K562 (cell line): ENCODE measurements at regions not wholly inside any gene's neighbourhood (a gene's known extent, or its start where the extent isn't known, plus 50 kb on each side); places are given as distances from the start of the nearest gene placed in this dataset.

Experiments
- ATAC-seq: fragments of 200-7000 bp; cut with Tn5 transposase; 3 replicates; pipeline ENCODE4 v1.9.1; 2020; ENCODE audit warnings: moderate library complexity
- BruUV-seq: library from RNA; stranded (reverse); fragments of 400-500 nt; replicated peaks from 2 replicates; lab custom pipeline; 2021; lab: Mats Ljungman, UMichigan
- CTCF ChIA-PET: fragments of 300-600 bp; formaldehyde crosslinking; extraction: SDS; loops from one replicate; lab custom pipeline; 2021; ENCODE audit warnings: low intra/inter-chr PET ratio; lab: Yijun Ruan, JAX
- POLR2A ChIA-PET: fragments of 300-600, 350-650 bp; sonication (Branson Sonifier 250); formaldehyde crosslinking; extraction: SDS; loops from one replicate; lab custom pipeline; 2021; ENCODE audit warnings: antibody characterized with exemption, inconsistent platforms; lab: Yijun Ruan, JAX
- DNase-seq, 4 experiments: peaks; one replicate each; pipeline versions ENCODE4 v3.0.0 to v3.0.0-alpha.2; 2011 to 2018; ENCODE audit warnings: low spot score in 3 of 4, mixed read lengths in 3 of 4; ENCODE audit errors: extremely low read depth in 1 of 4
- FAIRE-seq: peaks from 2 replicates; lab custom pipeline; 2011; peaks lifted over from hg19 to GRCh38; lab: Jason Lieb, UNC
- H2AFZ ChIP-seq: 2 replicates; pipeline ENCODE4 v1.6.0; 2011; ENCODE audit warnings: low read depth, low read length, control low read depth, inconsistent platforms
- H3K27ac ChIP-seq: fragments of 200-600 bp; 3 replicates; pipeline ENCODE4 v1.8.0; 2011; ENCODE audit warnings: low read depth, mild to moderate bottlenecking, control low read depth, inconsistent platforms, low read length, moderate library complexity, mixed read lengths; ENCODE audit errors: extremely low read depth
- H3K27me3 ChIP-seq, 2 experiments: fragments of 300-600 bp in 1 of 2; 2 replicates in 1 of 2; 3 replicates in 1 of 2; pipeline versions ENCODE4 v1.6.0 to v1.8.0; 2011; ENCODE audit warnings: inconsistent platforms in 2 of 2, low read length in 2 of 2, mild to moderate bottlenecking in 1 of 2, mixed read lengths in 1 of 2, moderate library complexity in 1 of 2; ENCODE audit not compliant: control insufficient read depth in 2 of 2, insufficient read depth in 2 of 2
- H3K36me3 ChIP-seq: fragments of 300-600 bp; 3 replicates; pipeline ENCODE4 v1.8.0; 2011; ENCODE audit warnings: mild to moderate bottlenecking, low read length, inconsistent platforms; ENCODE audit not compliant: control insufficient read depth, insufficient read depth
- H3K4me1 ChIP-seq, 2 experiments: fragments of 200-600 bp in 1 of 2; replicated peaks in 1 of 2; 2 replicates in 1 of 2; 3 replicates in 1 of 2; pipeline versions ENCODE4 v1.5.1 to v1.8.0; 2011; ENCODE audit warnings: inconsistent platforms in 2 of 2, low read length in 2 of 2, mild to moderate bottlenecking in 1 of 2, mixed read lengths in 1 of 2, moderate library complexity in 1 of 2; ENCODE audit not compliant: control insufficient read depth in 2 of 2, insufficient read depth in 2 of 2
- H3K4me2 ChIP-seq: 2 replicates; pipeline ENCODE4 v1.6.1; 2011; ENCODE audit warnings: low read length, control low read depth, inconsistent platforms, mixed read lengths; ENCODE audit not compliant: insufficient read depth
- H3K4me3 ChIP-seq: fragments of 200-600 bp; sonication (generic), shearing (Covaris generic); 2 replicates; pipeline ENCODE4 v1.5.1; 2016; ENCODE audit warnings: control low read depth, inconsistent platforms
- H3K79me2 ChIP-seq: fragments of 200-600 bp; 3 replicates; pipeline ENCODE4 v1.8.0; 2011; ENCODE audit warnings: low read length, inconsistent platforms; ENCODE audit not compliant: control insufficient read depth, insufficient read depth
- H3K9ac ChIP-seq, 2 experiments: 2 replicates each; pipeline versions ENCODE4 v1.6.0 to v1.6.1; 2011; ENCODE audit warnings: low read depth in 2 of 2, low read length in 2 of 2, control low read depth in 1 of 2, inconsistent platforms in 1 of 2, mild to moderate bottlenecking in 1 of 2, mixed read lengths in 1 of 2; ENCODE audit not compliant: insufficient read depth in 1 of 2
- H3K9me1 ChIP-seq: one replicate; pipeline ENCODE4 v1.6.0; 2011; ENCODE audit warnings: inconsistent platforms, mild to moderate bottlenecking, low read length, moderate library complexity; ENCODE audit not compliant: control insufficient read depth, insufficient read depth
- H3K9me3 ChIP-seq: replicated peaks from 2 replicates; pipeline ENCODE4 v1.5.1; 2011; ENCODE audit warnings: low read depth, low read length, inconsistent platforms; ENCODE audit not compliant: control insufficient read depth, insufficient read depth
- H4K20me1 ChIP-seq: replicated peaks from 2 replicates; pipeline ENCODE4 v1.6.1; 2011; ENCODE audit warnings: low read length, inconsistent platforms, mixed read lengths; ENCODE audit not compliant: control insufficient read depth, insufficient read depth
- ATF1 ChIP-seq, 2 experiments: fragments of 450-650 bp in 1 of 2; IDR thresholded peaks; 2 replicates each; pipeline ENCODE4 v1.6.1; 2016; ENCODE audit warnings: missing compliant biosample characterization in 1 of 2, missing genetic modification characterization in 1 of 2
- CBFA2T3 ChIP-seq: fragments of 450-650 bp; IDR thresholded peaks from 2 replicates; pipeline ENCODE4 v1.6.1; 2017
- CGGBP1 ChIP-seq: fragments of 250-450 bp; sonication (Bioruptor Pico); IDR thresholded peaks from 2 replicates; pipeline ENCODE4 v1.9.0; 2021; ENCODE audit warnings: mild to moderate bottlenecking
- CHCHD3 ChIP-seq: fragments of 250-450 bp; sonication (Bioruptor Pico); IDR thresholded peaks from 2 replicates; pipeline ENCODE4 v2.1.2; 2022; ENCODE audit warnings: mild to moderate bottlenecking
- CHD1 ChIP-seq: fragments of 200-600 bp; sonication (generic); IDR thresholded peaks from one replicate; pipeline ENCODE4 v1.6.1; 2012; ENCODE audit warnings: mild to moderate bottlenecking, moderate library complexity, low read length, inconsistent platforms
- FOXA1 ChIP-seq: fragments of 450-650 bp; IDR thresholded peaks from 2 replicates; pipeline ENCODE4 v1.6.1; 2016; ENCODE audit warnings: mild to moderate bottlenecking, borderline replicate concordance
- GATAD2A ChIP-seq: fragments of 450-650 bp; IDR thresholded peaks from 2 replicates; pipeline ENCODE4 v1.6.1; 2017
- HDAC3 ChIP-seq: fragments of 450-650 bp; IDR thresholded peaks from 2 replicates; pipeline ENCODE4 v1.6.1; 2018; ENCODE audit warnings: borderline replicate concordance, mild to moderate bottlenecking, moderate library complexity; ENCODE audit not compliant: partially characterized antibody
- ILK ChIP-seq: fragments of 450-650 bp; IDR thresholded peaks from 2 replicates; pipeline ENCODE4 v1.6.1; 2016; ENCODE audit warnings: missing genetic modification characterization, low read depth, mild to moderate bottlenecking, missing compliant biosample characterization, moderate library complexity, borderline replicate concordance
- MAZ ChIP-seq, 2 experiments: fragments of 450-650 bp in 1 of 2; sonication (generic) in 1 of 2; formaldehyde crosslinking; IDR thresholded peaks in 1 of 2; conservative IDR thresholded peaks in 1 of 2; 2 replicates each; pipeline versions ENCODE4 v1.4.0 to v1.5.0; 2020; ENCODE audit warnings: mild to moderate bottlenecking in 1 of 2, missing genetic modification reagents in 1 of 2
- MTA2 ChIP-seq: fragments of 450-650 bp; IDR thresholded peaks from 2 replicates; pipeline ENCODE4 v1.6.1; 2016; ENCODE audit warnings: low read depth
- NEUROD1 ChIP-seq: fragments of 150-350 bp; IDR thresholded peaks from 2 replicates; pipeline ENCODE4 v1.6.1; 2014; ENCODE audit warnings: borderline replicate concordance, low read length, low read depth; ENCODE audit not compliant: partially characterized antibody
- PPARD ChIP-seq: fragments of 250-450 bp; sonication (Bioruptor Pico); IDR thresholded peaks from 2 replicates; pipeline ENCODE4 v1.8.0; 2022; ENCODE audit warnings: inconsistent platforms, mild to moderate bottlenecking, moderate library complexity
- SRSF7 ChIP-seq: fragments of 200-400 bp; formaldehyde crosslinking; optimal IDR thresholded peaks from 2 replicates; pipeline ENCODE3; 2017; ENCODE audit warnings: mild to moderate bottlenecking, low read depth, low read length
- TOE1 ChIP-seq, 2 experiments: fragments of 450-650 bp in 1 of 2; sonication (generic) in 1 of 2; formaldehyde crosslinking in 1 of 2; IDR thresholded peaks; 2 replicates each; pipeline versions ENCODE4 v1.7.1 to v1.8.0; 2016 to 2022; ENCODE audit warnings: borderline replicate concordance in 2 of 2, mild to moderate bottlenecking in 2 of 2, antibody characterized with exemption in 1 of 2, inconsistent platforms in 1 of 2, low read depth in 1 of 2, missing genetic modification reagents in 1 of 2, moderate library complexity in 1 of 2
- ZNF324 ChIP-seq: fragments of 250-450 bp; sonication (Bioruptor Pico); IDR thresholded peaks from 2 replicates; pipeline ENCODE4 v1.4.0; 2020; ENCODE audit warnings: mild to moderate bottlenecking
- WGBS: fragments of 100-300 bp; shearing (Covaris generic); methylation state at CpG from one replicate; pipeline ENCODE4 v1.1.6; 2016; ENCODE audit warnings: low coverage, mixed read lengths; ENCODE audit not compliant: insufficient coverage; ENCODE audit errors: missing lambda C conversion rate; 5-methylcytosine and 5-hydroxymethylcytosine counted together
- in situ Hi-C: fragments of 300-500 bp; cut with MboI; formaldehyde crosslinking; loops from 4 replicates; pipeline ENCODE4 v1.15.0; 2018; ENCODE audit warnings: inconsistent platforms, mixed read lengths
- intact Hi-C: fragments of 100-400 bp; cut with micrococcal nuclease; formaldehyde crosslinking; loops from 2 replicates; pipeline ENCODE4 v1.14.2; 2022

DNA sequence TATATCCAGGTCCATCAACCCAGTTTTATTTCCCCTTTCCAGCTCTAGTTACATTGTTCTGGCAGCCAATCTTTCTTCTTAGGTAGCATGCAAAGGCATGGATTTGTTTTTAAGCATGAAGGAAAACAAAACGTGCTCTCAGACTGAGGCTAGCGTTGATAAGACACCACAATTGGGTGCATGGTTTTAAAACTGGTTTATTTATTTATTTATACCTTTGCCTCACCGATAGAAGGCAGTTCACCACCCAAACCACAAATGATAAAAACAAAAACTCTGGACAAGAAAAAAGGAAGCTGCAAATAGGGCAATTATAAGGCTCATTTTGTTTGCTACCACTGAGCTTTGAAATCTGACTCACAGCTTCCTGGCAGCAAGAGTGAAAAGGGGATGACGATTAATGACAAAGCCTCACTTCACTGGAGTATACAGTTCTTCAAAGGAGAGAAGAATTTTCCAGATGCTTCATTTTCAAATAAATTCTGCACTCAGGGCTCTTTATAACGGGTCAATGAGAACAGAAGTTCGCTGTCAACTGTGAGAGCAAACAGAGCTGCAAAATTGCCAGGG is 278.4 kb upstream of the IRX5 start (continued):
- TF ChIP-seq SRSF7 (no peak), MAZ (CRISPR knock-in tag; conservative IDR thresholded peaks at IDR 0.05 in 1 of 2, IDR thresholded peaks at IDR 0.05 in 1 of 2) (no peak), ZNF324 (CRISPR knock-in tag) (no peak)
- TF ChIP-seq, all 486 proteins: peak for 0

- FAIRE-seq = no peak
- no peaks in the 10 kb centered on the region for H3K9me3 ChIP-seq
- no peaks in the 10 kb centered on the region for H4K20me1 ChIP-seq
- CTCF ChIA-PET = no interaction called here
- no peak overlapping the region for H3K27ac ChIP-seq
- DNase-seq = no peak
- no TSS peak for BruUV-seq
- TF ChIP-seq MTA2 (no peak), ATF1 (CRISPR knock-in tag; IDR thresholded peaks at IDR 0.05) (no peak), ATF1 (tag; IDR thresholded peaks at IDR 0.05) (no peak), TOE1 (IDR thresholded peaks at IDR 0.05; ENCODE audit: borderline replicate concordance) (no peak), TOE1 (CRISPR knock-in tag; IDR thresholded peaks at IDR 0.05; ENCODE audit: borderline replicate concordance, low read depth) (no peak), NEUROD1 (no peak), HDAC3 (no peak), CBFA2T3 (no peak), GATAD2A (no peak), FOXA1 (no peak), CHD1 (no peak), CHCHD3 (CRISPR knock-in tag) (no peak), ILK (tag) (no peak), PPARD (CRISPR knock-in tag) (no peak), CGGBP1 (CRISPR knock-in tag) (no peak)
- H3K9ac ChIP-seq = no peak overlapping the region
- no peak for ATAC-seq
- intact Hi-C loops = no loop called here
- in situ Hi-C loops = no loop called here
- no peaks in the 10 kb centered on the region for H3K79me2 ChIP-seq
- H3K9me1 ChIP-seq = no peaks in the 10 kb centered on the region
- H3K4me3 ChIP-seq = no peak overlapping the region
- POLR2A ChIA-PET = interaction anchor here (0.5 kb wide), 1 partner anchor 21 kb away, joined by 3 read pairs; no protein-coding TSS in a partner anchor
- no peak overlapping the region for H2AFZ ChIP-seq
- H3K27me3 ChIP-seq = peaks cover 12 to 34% of the 10 kb centered on the region in 2 experiments; a peak in 4 of 5 replicates
- 1% methylated on average over 19 of the region's 19 CpGs for WGBS
- no peaks in the 10 kb centered on the region for H3K4me1 ChIP-seq
- H3K36me3 ChIP-seq = no peaks in the 10 kb centered on the region
- H3K4me2 ChIP-seq = no peak overlapping the region
Measured at GRCh38 chr16:54651440-54652195, 279.0 kb upstream of the IRX5 start.
